HG02943 (cell line): ENCODE measurements at regions not wholly inside any gene's neighbourhood (a gene's known extent, or its start where the extent isn't known, plus 50 kb on each side); places are given as distances from the start of the nearest gene placed in this dataset.

Experiments
- ATAC-seq: cut with Tn5 transposase; IDR thresholded peaks from one replicate; pipeline ENCODE4 v1.9.1; 2021; ENCODE audit warnings: mild to moderate bottlenecking, low read depth, moderate library complexity; ENCODE audit not compliant: unreplicated experiment

- no peak for ATAC-seq
These were observed 668.1 kb downstream of the MED13L start for GRCh38 chr12:115609347-115609746.

GRCh38 chr12:115606040-115606439, 671.5 kb downstream of the MED13L start:
- no peak for ATAC-seq

- no peak for ATAC-seq
These were observed 678.4 kb downstream of the MED13L start for GRCh38 chr12:115598871-115599811.

GRCh38 chr12:115597157-115597712, 680.3 kb downstream of the MED13L start:
- no peak for ATAC-seq

GRCh38 chr12:115588131-115588530, 689.4 kb downstream of the MED13L start:
- ATAC-seq, result no peak

- ATAC-seq, result no peak
These were observed 693.3 kb downstream of the MED13L start for GRCh38 chr12:115584156-115584555.

- ATAC-seq, result no peak
These were observed 693.9 kb downstream of the MED13L start for GRCh38 chr12:115583591-115583990.

GRCh38 chr12:115577401-115577800, 700.1 kb downstream of the MED13L start:
- no peak for ATAC-seq

- no peak for ATAC-seq
These were observed 702.7 kb downstream of the MED13L start for GRCh38 chr12:115574826-115575225.

- peak; percentile 52 for ATAC-seq
These were observed 705.1 kb downstream of the MED13L start for GRCh38 chr12:115572440-115572839.

GRCh38 chr12:115571446-115571845, 706.0 kb downstream of the MED13L start:
- ATAC-seq, result no peak

GRCh38 chr12:115571027-115571426, 706.5 kb downstream of the MED13L start:
- ATAC-seq, result no peak

GRCh38 chr12:115570069-115570777, 707.3 kb downstream of the MED13L start:
- ATAC-seq, result no peak

GRCh38 chr12:115569345-115570068, 708.0 kb downstream of the MED13L start:
- no peak for ATAC-seq

GRCh38 chr12:115558281-115558680, 719.2 kb downstream of the MED13L start:
- ATAC-seq, result no peak

- no peak for ATAC-seq
These were observed 723.9 kb downstream of the MED13L start for GRCh38 chr12:115553622-115554021.

- no peak for ATAC-seq
These were observed 734.2 kb downstream of the MED13L start for GRCh38 chr12:115543269-115543668.

GRCh38 chr12:115542656-115543055, 734.8 kb downstream of the MED13L start:
- no peak for ATAC-seq

- ATAC-seq, result no peak
These were observed 735.5 kb downstream of the MED13L start for GRCh38 chr12:115541891-115542421.

- ATAC-seq, result no peak
These were observed 749.0 kb downstream of the MED13L start for GRCh38 chr12:115528466-115528865.
